NCI-H1048 (cell line): ENCODE measurements at regions not wholly inside any gene's neighbourhood (a gene's known extent, or its start where the extent isn't known, plus 50 kb on each side); places are given as distances from the start of the nearest gene placed in this dataset.
"Not testable (repeated sequence)": the region's sequence is repeated elsewhere in the genome, so short reads cannot be mapped to it uniquely, and the experiment has no call there.

Experiments used
- DNase-seq: peaks from one replicate; lab custom pipeline; 2025; lab: John Stamatoyannopoulos, UW

DNA sequence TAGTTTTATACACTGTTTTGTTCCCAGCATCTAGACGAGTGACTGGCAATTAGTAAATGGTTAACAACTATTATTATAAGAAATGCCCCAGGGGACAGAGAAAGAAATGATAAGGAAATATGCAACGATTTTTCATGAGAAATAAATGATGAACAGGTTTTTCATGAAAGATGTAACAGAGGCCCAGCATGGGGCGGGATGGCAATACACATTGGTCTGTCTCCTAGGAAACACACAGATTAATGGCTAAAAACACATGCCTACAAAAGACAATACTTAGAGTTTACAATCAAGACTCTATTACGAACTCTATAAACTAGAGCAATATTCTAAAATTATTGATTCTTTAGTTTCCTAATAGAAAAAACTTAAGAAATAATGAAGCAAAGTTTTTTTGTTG is 441.5 kb upstream of the CDH9 start:
- no peak for DNase-seq

DNA sequence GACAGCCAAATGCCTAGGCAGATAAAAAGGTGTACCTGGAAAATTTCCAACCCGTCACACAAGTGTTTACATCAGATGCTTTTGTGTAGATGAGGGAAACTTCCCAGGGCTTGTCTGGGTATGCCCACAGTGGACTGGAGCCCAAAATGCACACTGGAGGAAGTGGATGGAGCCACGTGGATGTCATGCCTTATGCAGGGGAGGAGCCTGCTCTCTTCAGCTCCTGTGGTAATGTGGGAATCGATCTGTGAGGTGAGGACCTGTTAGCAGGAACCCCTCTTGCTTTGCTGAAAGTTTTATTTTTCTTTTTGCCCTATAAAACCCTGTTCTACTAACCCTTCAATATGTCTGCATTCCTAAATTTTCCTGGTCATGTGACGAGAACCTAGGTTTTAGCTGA is 439.2 kb upstream of the CDH9 start:
- DNase-seq, result no peak

DNA sequence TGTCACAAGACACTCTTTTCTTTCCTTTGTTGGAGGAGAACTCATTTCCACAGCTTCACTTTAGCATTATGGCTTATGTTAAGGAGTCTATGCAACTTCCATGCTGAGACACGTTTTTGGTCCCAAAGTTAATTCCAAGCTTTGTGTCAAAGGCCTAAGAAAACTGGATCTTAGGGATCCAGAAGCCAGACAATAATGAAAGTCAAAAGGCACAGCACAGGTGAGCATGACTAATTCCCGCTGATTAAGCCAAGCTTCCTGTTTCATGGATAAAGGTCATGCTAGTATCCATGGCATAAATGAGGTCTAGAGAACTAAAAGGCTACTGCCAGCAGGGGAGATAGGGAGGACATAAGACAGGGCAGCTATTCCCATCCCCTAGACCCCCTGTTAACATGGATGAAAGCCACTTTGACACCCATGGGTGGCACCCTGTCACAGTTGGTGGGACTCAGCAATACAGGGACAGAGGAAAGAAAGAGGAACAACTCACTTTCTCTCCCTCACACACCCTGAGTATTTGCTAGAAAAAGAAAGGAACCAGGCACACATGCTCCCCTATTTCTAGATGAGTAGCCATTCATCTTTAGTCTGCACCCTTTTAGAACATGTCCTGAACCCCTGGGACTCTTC is 438.1 kb upstream of the CDH9 start:
- no peak for DNase-seq

DNA sequence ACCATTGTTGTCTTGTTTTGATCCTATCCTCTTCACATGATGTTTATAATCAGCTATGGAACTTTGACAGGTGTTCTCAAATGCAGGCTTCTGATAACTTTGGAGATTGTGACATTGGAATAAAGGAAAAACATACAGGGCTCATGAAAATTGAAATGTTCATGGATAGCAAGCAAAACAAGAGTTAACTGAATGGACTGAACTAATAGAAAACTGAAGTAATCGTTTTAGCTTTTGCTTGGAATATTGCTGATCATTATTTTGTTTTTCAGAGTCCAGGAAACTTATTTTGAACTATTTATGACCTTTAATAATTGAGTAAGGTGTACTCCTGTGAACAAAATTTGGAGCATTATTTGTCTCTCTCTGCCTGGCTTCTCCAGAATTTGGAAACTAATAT is 436.7 kb upstream of the CDH9 start:
- no peak for DNase-seq

DNA sequence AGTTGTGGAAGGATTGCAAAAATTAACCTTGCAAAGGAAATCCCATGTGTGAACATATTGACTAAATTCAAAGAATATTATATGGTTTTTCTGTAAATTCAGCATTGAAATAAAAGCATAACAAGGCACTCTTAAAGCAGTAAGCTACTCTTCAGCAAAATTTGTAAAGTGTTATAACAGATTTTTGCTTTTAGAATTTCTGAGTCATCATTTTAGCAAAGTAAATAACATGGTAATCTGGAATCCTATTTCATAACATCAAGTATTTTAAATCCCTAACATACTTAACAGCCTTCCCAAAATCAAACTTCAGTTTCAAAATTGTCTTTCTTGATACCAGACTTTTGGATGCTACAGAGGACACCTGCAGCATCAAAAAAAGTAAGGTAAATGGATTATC is 436.0 kb upstream of the CDH9 start:
- DNase-seq, result no peak

DNA sequence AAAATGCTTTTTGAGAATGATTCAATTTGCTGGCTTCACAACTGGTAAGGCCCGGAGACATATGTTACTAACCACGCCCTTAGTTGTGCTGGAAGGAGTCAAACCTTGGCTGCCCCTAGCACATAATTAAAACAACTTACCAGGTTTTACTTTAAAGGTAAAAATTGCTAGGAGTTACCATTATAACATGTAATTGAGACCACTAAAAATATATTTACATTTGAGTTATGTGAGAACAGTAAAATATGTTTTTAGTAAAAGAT is 435.6 kb upstream of the CDH9 start:
- no peak for DNase-seq

DNA sequence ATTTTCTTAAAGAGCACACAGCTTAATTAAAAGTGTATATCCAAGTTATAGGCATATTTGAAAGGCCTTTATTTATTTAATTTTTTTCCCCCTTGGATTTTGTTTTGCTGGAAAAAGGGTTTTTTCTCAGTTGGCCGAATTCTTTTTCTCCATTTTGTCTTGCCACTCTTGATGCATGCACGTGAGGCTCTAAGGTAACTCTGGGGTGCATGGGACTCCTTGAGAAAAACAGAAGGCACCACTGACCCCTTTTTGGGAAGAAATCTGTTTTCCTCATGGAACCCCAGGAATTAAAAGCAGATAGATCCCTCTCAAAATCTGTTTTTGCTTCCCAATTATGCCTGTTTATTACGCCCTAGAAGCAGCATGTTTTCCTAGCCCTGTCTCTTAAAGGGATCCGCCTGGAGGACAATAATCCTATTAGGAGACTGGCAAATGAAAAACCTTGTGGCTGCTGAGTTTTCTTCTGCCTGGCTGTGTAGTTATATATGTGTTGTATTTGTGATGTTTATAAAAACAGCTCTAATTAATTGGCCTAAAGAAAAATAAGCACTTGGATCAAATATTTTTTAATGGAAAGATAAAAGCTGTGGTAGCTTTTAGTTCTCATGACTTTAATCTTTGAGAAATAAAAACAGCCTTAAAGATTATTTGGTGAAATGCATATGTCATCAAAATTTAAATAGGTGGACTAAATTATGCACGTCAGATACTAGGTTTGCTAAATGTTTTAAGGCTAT is 435.1 kb upstream of the CDH9 start:
- DNase-seq, result no peak

DNA sequence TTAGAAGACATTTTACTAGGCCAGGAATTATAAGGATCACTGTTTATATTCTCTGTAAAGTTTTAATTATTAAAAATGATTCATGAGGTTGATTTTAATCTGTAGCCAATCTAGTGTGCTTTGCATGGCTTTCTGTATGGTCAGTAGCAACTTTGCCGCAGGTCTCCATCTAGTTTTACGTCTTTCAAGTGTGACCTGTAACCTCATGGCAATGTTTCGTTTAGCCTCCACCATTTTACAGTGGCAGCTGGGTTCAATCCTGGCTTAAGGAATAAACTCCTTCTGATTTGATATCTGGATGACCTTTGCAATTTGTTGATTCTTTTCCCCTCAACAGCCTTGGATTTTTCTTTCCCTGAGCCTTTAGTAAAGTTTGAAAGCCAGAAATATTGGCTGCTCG is 434.5 kb upstream of the CDH9 start:
- no peak for DNase-seq

DNA sequence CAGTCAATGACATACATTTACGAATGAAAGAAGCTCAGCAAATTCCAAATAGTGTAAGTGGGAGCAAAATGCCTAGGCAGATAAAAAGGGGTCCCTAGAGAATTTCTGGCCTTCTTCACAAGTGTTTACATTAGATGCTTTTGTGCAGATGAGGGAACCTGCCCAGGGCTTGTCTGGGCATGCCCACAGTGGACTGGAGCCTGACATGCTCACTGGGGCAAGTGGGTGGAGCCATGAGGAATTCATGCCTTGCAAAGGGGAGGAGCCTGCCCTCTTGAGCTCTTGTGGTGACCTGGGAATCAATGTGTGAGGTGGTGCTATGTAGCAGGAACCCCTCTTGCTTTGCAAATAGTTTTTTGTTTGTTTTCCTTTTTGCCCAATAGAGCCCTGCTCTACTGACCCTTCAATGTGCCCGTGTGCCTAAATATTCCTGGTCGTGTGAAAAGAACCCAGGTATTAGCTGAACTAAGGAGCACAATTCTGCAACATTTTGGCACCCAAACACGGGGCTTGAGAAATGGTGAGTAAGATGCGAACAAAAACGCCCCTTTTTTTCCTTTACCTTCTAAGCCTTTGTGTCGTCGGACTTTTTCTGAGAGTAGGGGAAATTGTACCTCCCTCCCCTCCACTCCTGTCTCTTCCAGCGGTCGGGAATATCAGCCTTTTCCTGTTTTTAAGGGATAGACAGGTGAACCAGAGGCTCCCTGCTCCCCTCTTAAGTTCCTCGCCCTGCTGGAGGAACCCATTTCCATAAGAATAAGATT is 433.8 kb upstream of the CDH9 start:
- DNase-seq, result no peak

DNA sequence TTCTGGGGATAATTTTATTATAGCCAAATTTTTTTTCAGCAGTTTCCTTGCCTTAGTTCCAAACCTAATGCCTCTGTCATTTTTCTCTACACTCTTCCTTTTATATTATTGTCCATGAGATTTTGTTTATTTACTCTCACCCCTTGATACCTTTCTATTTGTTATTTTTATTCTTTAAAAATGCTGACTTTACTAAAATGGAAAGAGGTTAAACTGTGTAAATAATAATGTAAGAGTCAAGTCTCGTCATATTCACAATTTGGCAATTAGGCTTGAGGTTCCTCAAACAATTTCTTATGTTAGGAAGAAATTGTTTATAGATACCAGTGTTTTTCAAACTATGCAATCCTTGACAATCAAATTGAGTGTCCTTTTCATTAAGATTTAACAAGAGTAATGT is 428.6 kb upstream of the CDH9 start:
- no peak for DNase-seq

DNA sequence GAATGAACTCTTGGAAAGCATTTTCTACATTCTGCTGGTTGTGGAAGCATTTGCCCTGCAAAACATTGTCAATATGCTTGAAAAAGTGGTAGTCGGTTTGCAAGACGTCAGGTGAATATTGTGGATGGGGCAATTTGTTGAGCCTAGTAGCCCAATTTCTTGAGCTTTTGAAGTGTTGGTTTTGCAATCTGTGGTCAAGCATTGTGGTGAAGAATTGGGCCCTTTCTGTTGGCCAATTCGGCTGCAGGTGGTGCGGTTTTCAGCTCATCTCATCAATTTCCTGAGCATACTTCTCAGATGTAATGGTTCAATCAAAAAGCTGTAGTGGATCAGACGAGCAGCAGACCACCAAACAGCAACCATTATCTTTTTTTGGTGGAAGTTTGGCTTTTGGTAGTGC is 426.8 kb upstream of the CDH9 start:
- no peak for DNase-seq

DNA sequence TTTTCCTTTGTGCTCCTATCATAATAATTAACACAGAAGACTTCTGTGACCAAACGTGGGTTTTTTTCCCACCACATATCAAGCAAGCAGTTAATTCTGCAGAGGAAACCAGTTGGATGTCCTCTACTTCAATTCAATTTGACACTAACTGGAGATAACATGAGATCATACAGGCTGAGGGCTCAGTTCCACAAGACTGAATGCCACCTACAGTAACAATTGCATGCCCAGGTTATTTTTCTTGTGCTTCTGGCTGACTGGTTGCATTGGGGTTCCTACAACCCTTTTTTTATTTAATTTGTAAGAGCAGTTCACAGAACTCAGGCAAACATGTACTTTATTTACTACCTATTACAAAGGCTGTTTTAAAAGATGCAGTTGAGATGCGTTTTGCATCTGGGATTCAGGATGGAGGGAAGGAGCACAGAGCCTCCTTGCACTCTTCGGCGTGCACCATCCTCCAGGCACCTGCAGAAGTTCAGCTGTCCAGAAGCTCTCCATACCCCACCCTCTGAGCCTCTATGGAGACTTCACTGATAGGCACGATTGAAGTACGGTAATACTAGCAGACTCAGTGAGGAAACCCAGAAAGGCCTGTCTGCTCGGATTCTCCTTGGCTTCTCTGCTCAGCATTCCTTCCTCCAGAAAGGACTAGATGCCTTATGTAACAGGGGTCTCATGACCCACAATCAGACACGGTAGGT is 425.2 kb upstream of the CDH9 start:
- DNase-seq, result no peak

DNA sequence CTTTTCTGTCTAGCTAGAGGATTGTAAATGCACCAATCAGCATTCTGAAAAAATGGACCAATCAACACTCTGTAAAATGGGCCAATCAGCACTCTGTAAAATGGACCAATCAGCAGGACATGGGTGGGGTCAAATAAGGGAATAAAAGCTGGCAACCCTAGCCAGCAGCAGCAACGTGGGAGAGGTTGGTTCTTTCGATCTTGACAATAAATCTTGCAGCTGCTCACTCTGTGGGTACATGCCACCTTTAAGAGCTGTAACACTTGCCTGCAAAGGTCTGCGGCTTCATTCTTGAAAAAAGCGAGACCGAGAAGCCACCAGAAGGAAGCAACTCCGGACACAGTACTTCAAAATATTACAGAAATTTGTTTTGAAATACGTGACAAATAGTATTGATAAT is 424.6 kb upstream of the CDH9 start:
- no peak for DNase-seq

DNA sequence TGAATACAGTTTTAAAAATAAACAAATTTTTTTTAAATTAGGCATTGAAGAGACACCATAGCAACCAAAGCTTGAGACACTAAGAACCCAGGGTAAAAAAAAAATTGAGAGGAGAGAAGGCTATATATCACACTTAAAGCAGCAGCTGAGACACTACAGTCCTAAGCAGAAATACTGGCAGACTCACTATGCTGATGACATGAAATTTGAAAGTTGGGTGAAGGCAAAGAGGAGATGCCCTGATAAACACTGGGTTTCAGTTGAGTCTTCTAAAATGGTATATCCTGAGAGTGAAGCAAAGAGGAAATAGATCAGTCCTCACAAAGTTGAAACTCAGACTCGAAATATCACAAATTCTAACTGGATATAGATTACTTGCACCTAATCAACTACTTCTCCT is 419.9 kb upstream of the CDH9 start:
- DNase-seq, result no peak

DNA sequence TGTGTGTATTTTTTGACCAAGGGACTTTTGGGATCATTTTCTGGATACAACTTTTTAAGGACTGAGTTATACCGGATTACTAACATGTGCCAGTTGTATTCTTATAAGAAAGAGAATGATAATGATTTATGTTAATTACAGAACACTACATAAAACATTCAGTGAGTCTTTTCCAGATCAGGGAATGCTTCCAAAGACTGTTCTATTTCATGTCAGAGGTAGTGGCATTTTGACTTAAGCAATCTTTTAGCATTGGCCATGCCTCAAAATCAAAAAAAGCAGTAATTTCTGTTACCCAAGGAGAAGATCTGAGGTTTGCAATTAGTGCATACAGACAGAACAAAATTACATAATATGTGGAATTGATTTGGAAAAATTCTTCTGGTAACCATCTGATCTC is 413.0 kb upstream of the CDH9 start:
- no peak for DNase-seq

DNA sequence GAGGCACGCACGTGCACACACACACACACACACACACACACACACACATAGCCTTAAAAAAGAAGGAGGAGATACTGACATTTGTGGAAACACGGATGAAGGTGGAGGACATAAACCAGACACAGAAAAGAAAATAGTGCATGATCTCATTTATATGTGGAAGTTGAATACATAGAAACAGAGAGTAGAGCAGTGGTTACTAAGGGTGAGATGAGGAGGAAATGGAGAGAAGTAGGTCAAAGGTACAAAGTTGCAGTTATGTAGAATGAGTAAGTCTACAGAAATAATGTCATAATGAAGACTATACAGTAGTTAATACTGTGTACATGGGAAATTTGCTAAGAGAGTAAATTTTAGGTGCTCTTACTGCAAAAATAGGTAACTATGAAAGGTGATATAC is 412.2 kb upstream of the CDH9 start:
- DNase-seq, result no peak

DNA sequence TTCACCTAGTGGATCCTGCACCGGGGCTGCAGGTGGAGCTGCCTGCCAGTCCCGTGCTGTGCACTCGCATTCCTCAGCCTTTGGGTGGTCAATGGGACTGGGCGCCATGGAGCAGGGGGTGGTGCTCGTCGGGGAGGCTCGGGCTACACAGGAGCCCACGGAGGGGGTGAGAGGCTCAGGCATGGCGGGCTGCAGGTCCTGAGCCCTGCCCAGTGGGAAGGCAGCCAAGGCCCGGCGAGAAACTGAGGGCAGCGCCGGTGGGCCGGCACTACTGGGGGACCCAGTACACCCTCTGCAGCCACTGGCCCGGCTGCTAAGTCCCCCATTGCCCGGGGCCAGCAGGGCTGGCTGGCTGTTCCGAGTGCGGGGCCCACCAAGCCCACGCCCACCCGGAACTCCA is 401.0 kb upstream of the CDH9 start:
- DNase-seq, result not testable (repeated sequence)

DNA sequence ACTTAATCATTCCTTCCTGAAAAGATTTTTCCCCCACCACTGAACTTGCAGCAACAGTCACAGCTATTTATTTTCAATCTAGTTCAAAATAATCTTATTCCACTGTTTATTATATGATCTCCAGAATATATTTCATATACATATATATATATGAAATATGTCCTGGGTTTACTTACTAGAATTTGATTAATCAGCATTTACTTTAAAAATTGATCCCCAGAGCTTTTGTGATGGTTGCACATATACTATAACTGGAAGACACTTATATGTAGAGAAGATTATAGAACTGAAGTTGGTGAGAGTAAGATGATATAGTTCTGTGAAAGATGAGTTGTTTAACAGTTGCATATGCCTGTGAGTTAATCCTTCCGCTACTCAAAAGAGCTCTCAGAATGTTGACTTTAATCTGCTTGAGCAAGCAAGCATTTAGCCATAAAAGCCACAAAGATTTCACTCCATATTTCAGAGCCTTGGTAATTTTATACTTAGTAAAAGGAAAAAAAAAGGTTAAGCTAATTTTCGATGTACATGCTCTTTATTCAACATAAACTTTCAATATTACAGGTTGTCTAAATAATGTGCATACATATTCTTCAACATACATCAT is 399.3 kb upstream of the CDH9 start:
- no peak for DNase-seq

DNA sequence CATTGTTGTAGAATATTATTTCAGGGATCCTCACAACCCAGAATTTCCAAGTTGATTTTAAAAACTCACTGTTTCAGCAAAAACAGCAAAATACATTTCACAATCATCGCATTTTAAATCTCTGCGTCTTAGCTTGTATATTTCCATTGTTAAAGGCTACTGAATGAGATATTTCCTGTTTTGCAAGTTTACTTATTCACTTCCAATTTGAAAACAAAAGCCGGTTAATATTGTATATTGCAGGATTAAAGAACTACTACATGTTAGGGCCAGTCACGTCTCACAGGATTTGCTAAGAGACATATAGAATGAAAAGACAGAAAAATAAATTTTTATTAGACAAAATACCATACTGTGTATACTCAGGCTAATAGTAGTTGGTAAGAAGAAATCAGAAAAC is 395.9 kb upstream of the CDH9 start:
- no peak for DNase-seq

DNA sequence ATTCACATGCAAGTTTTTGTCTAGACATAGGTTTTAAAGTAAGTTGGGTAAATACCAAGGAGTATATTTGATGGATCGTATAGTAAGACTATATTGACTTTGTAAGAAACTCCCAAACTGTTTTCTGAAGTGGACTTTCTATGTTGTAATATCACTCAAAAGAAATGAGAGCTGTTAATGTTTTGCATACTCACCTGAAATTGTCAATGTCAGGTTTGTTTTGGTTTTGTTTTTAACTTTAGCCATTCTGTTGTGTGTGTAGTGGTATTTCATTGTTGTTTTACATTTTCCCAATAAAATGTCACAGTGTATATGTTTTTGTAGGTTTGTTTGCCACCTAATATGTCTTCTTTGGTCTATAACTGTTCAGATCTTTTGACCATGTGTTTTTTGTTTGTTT is 375.7 kb upstream of the CDH9 start:
- DNase-seq, result no peak

DNA sequence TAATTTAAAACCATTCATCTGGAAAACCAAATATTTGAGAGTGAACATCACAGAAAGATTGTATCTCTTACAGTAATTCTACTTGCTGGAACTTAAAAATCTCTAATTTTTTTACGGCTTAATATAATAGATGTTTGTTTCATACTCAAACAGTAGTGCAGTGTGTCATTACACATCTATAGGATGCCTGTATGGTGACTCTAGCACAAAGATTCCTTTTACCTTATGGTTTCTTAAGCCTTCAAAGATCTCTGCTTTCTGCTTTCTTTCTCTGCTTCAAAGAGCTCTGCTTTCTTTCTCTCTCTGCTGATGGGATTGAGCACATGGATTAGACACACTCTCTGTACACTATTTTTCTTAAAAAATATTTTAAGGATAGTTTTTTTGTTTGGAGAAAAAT is 374.0 kb upstream of the CDH9 start:
- DNase-seq, result no peak

DNA sequence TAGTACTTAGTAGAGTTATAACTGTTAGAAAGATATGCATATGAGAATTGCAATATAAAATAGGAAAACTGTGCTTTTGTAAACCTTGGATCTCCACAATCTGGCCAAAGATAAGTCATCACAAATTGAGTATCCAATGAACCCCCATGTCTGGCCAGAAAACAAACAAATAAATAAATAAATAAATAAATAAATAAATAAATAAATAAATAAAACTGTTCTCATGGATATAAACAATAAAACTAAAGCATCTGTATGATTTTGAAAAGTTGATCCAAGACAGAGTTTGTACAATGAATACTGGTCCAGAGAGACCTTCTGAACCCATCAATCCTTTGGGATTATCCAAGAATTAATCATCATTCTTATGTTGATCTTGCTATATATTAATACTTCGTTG is 367.6 kb upstream of the CDH9 start:
- no peak for DNase-seq
